Endodermal cell (in vitro differentiated cells): ENCODE measurements at regions not wholly inside any gene's neighbourhood (a gene's known extent, or its start where the extent isn't known, plus 50 kb on each side); places are given as distances from the start of the nearest gene placed in this dataset.

Source experiments
- DNase-seq: peaks from one replicate; pipeline ENCODE4 v3.0.0-alpha.2; 2017
- H3K27ac ChIP-seq: 2 replicates; pipeline ENCODE4 v1.5.1; 2013; ENCODE audit warnings: mild to moderate bottlenecking, low read depth, low read length, moderate library complexity
- H3K27me3 ChIP-seq: 2 replicates; pipeline ENCODE4 v1.6.1; 2013; ENCODE audit warnings: mild to moderate bottlenecking, low read length, moderate library complexity; ENCODE audit not compliant: insufficient read depth, control insufficient read depth, poor library complexity, severe bottlenecking
- H3K36me3 ChIP-seq: 2 replicates; pipeline ENCODE4 v1.7.0; 2013; ENCODE audit warnings: mild to moderate bottlenecking, low read length, moderate library complexity; ENCODE audit not compliant: control insufficient read depth, insufficient read depth
- H3K4me1 ChIP-seq: one replicate; pipeline ENCODE4 v1.7.0; 2013; ENCODE audit warnings: low read length; ENCODE audit not compliant: control insufficient read depth, insufficient read depth
- H3K4me3 ChIP-seq: 2 replicates; pipeline ENCODE4 v1.5.1; 2013; ENCODE audit warnings: mild to moderate bottlenecking, low read length, moderate library complexity
- H3K9ac ChIP-seq: 2 replicates; pipeline ENCODE4 v1.6.1; 2013; ENCODE audit warnings: mild to moderate bottlenecking, low read length, moderate library complexity; ENCODE audit not compliant: poor library complexity, severe bottlenecking; ENCODE audit errors: extremely low read depth
- H3K9me3 ChIP-seq: 2 replicates; pipeline ENCODE4 v1.6.1; 2013; ENCODE audit warnings: mild to moderate bottlenecking, low read length, moderate library complexity; ENCODE audit not compliant: control insufficient read depth
- H3K27ac Mint-ChIP-seq: 2 replicates; pipeline ENCODE4 v1.8.0; 2020; ENCODE audit warnings: mixed read lengths
- H3K27me3 Mint-ChIP-seq: 2 replicates; pipeline ENCODE4 v1.8.0; 2021; ENCODE audit warnings: mild to moderate bottlenecking, mixed read lengths; ENCODE audit not compliant: insufficient read depth
- H3K36me3 Mint-ChIP-seq: 2 replicates; pipeline ENCODE4 v1.8.0; 2020; ENCODE audit warnings: low read depth, mixed read lengths
- H3K4me1 Mint-ChIP-seq: 2 replicates; pipeline ENCODE4 v1.8.0; 2020; ENCODE audit warnings: mixed read lengths
- H3K4me3 Mint-ChIP-seq: 2 replicates; pipeline ENCODE4 v1.8.0; 2020; ENCODE audit warnings: mild to moderate bottlenecking, moderate library complexity, mixed read lengths
- H3K9me3 Mint-ChIP-seq: 2 replicates; pipeline ENCODE4 v1.8.0; 2020; ENCODE audit warnings: mild to moderate bottlenecking, mixed read lengths
- WGBS, 2 experiments: methylation state at CpG; one replicate each; pipeline versions ENCODE4 v1.1.5 to v1.1.7; 2013; ENCODE audit warnings: missing lambda C conversion rate in 2 of 2, mixed read lengths in 1 of 2; ENCODE audit not compliant: insufficient coverage in 1 of 2, insufficient read length in 1 of 2; 5-methylcytosine and 5-hydroxymethylcytosine counted together
- TF ChIP-seq, protein P1 (sequence below): fragments of 200-600 bp; sonication (generic); conservative IDR thresholded peaks from 2 replicates; pipeline ENCODE4 v1.5.0; 2021; ENCODE audit warnings: antibody characterized with exemption, mild to moderate bottlenecking

- H3K9ac ChIP-seq = no peak overlapping the region
- H3K4me1 ChIP-seq = no peaks in the 10 kb centered on the region
- no peaks in the 10 kb centered on the region for H3K36me3 Mint-ChIP-seq
- H3K27me3 ChIP-seq = no peaks in the 10 kb centered on the region
- H3K9me3 Mint-ChIP-seq = no peaks in the 10 kb centered on the region
- H3K4me3 ChIP-seq = no peak overlapping the region
- no peak for DNase-seq
- H3K4me3 Mint-ChIP-seq = no peak overlapping the region
- peaks cover 3% of the 10 kb centered on the region for H3K27me3 Mint-ChIP-seq
- WGBS, 2 experiments = 85 to 90% methylated on average over 2 of the region's 2 CpGs
- no peak overlapping the region for H3K27ac Mint-ChIP-seq
- no peak overlapping the region for H3K27ac ChIP-seq
- H3K4me1 Mint-ChIP-seq = no peaks in the 10 kb centered on the region
- H3K36me3 ChIP-seq = no peaks in the 10 kb centered on the region
- H3K9me3 ChIP-seq = no peaks in the 10 kb centered on the region
- TF ChIP-seq, protein P1, sequence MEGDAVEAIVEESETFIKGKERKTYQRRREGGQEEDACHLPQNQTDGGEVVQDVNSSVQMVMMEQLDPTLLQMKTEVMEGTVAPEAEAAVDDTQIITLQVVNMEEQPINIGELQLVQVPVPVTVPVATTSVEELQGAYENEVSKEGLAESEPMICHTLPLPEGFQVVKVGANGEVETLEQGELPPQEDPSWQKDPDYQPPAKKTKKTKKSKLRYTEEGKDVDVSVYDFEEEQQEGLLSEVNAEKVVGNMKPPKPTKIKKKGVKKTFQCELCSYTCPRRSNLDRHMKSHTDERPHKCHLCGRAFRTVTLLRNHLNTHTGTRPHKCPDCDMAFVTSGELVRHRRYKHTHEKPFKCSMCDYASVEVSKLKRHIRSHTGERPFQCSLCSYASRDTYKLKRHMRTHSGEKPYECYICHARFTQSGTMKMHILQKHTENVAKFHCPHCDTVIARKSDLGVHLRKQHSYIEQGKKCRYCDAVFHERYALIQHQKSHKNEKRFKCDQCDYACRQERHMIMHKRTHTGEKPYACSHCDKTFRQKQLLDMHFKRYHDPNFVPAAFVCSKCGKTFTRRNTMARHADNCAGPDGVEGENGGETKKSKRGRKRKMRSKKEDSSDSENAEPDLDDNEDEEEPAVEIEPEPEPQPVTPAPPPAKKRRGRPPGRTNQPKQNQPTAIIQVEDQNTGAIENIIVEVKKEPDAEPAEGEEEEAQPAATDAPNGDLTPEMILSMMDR = peak; percentile 55
Measured at GRCh38 chr9:18229992-18230676, 243.8 kb upstream of the ADAMTSL1 start.

DNA sequence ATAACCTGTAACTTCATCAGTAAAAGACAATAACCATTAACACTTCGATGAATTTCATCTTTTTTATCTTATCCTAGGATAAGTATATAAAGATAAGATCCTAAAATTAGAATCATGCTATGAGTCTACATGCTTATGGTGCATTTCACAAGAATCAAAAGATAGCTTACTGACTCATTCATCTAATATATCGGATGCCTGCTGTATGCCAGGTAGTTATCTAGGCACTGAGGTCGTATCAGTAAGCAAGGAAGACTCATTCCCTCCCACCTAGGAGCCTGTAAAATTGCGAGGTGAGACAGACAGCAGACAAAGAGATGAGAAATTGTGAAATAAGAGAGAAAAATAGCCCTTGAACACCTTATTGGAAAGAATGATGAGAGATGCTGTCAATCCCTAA, 240.6 kb upstream of the ADAMTSL1 start:
- Mint-ChIP-seq H3K9me3 (no peaks in the 10 kb centered on the region), H3K27me3 (peaks cover 3% of the 10 kb centered on the region), H3K36me3 (no peaks in the 10 kb centered on the region), H3K27ac (no peak overlapping the region), H3K4me1 (no peaks in the 10 kb centered on the region), H3K4me3 (no peak overlapping the region)
- Histone ChIP-seq H3K27ac (no peak overlapping the region), H3K36me3 (no peaks in the 10 kb centered on the region), H3K4me1 (no peaks in the 10 kb centered on the region), H3K4me3 (no peak overlapping the region), H3K9me3 (no peaks in the 10 kb centered on the region), H3K27me3 (no peaks in the 10 kb centered on the region), H3K9ac (no peak overlapping the region)
- DNase-seq = no peak
- TF ChIP-seq, protein P1 = no peak
- WGBS, 2 experiments = 97 to 100% methylated on average over 1 to 3 of the region's 4 CpGs

- Mint-ChIP-seq H3K9me3 (no peaks in the 10 kb centered on the region), H3K4me1 (no peaks in the 10 kb centered on the region), H3K36me3 (no peaks in the 10 kb centered on the region), H3K27ac (no peak overlapping the region), H3K4me3 (no peak overlapping the region), H3K27me3 (peaks cover 3% of the 10 kb centered on the region)
- no peak overlapping the region for H3K4me3 ChIP-seq
- no peak overlapping the region for H3K9ac ChIP-seq
- DNase-seq = no peak
- H3K27me3 ChIP-seq = no peaks in the 10 kb centered on the region
- no peaks in the 10 kb centered on the region for H3K36me3 ChIP-seq
- TF ChIP-seq, protein P1 = no peak
- 87 to 97% methylated on average over 5 to 6 of the region's 6 CpGs for whole genome bisulfite sequencing, 2 experiments
- H3K27ac ChIP-seq = no peak overlapping the region
- H3K9me3 ChIP-seq = no peaks in the 10 kb centered on the region
- no peaks in the 10 kb centered on the region for H3K4me1 ChIP-seq
Measured at GRCh38 chr9:18233776-18234445, 240.0 kb upstream of the ADAMTSL1 start.
